Mesodermal cell (in vitro differentiated cells): ENCODE measurements at regions not wholly inside any gene's neighbourhood (a gene's known extent, or its start where the extent isn't known, plus 50 kb on each side); places are given as distances from the start of the nearest gene placed in this dataset.

Experiments used
- H3K27ac ChIP-seq: 2 replicates; pipeline ENCODE4 v1.7.0; 2013; ENCODE audit warnings: mild to moderate bottlenecking, low read depth, low read length, moderate library complexity; ENCODE audit not compliant: severe bottlenecking
- H3K36me3 ChIP-seq: 2 replicates; pipeline ENCODE4 v1.7.1; 2013; ENCODE audit warnings: mild to moderate bottlenecking, low read length, moderate library complexity; ENCODE audit not compliant: control insufficient read depth, insufficient read depth
- H3K4me1 ChIP-seq: one replicate; pipeline ENCODE4 v1.7.1; 2013; ENCODE audit warnings: mild to moderate bottlenecking, low read length; ENCODE audit not compliant: insufficient read depth, control insufficient read depth, poor library complexity, severe bottlenecking
- H3K4me3 ChIP-seq: 2 replicates; pipeline ENCODE4 v1.7.0; 2013; ENCODE audit warnings: low read length, control low read depth, mild to moderate bottlenecking; ENCODE audit not compliant: insufficient read depth, poor library complexity, severe bottlenecking; ENCODE audit errors: extremely low read depth
- H3K9me3 ChIP-seq: 2 replicates; pipeline ENCODE4 v1.7.1; 2013; ENCODE audit warnings: mild to moderate bottlenecking, low read length, moderate library complexity; ENCODE audit not compliant: control insufficient read depth
- WGBS, 2 experiments: methylation state at CpG; one replicate each; pipeline ENCODE4 v1.1.5; 2013; ENCODE audit warnings: missing lambda C conversion rate in 2 of 2; ENCODE audit not compliant: insufficient coverage in 2 of 2; 5-methylcytosine and 5-hydroxymethylcytosine counted together

- 86 to 92% methylated on average over 1 to 2 of the region's 8 CpGs for WGBS, 2 experiments
- no peaks in the 10 kb centered on the region for H3K36me3 ChIP-seq
- H3K27ac ChIP-seq: no peak overlapping the region
- no peaks in the 10 kb centered on the region for H3K9me3 ChIP-seq
- no peak overlapping the region for H3K4me3 ChIP-seq
- H3K4me1 ChIP-seq: no peaks in the 10 kb centered on the region
Measured at GRCh38 chr7:131883196-131883595, 326.8 kb upstream of the PODXL start.

- no peaks in the 10 kb centered on the region for H3K36me3 ChIP-seq
- H3K27ac ChIP-seq: no peak overlapping the region
- H3K4me1 ChIP-seq: no peaks in the 10 kb centered on the region
- no peaks in the 10 kb centered on the region for H3K9me3 ChIP-seq
- no peak overlapping the region for H3K4me3 ChIP-seq
Measured at GRCh38 chr7:131882321-131882720, 325.9 kb upstream of the PODXL start.

GRCh38 chr7:131880078-131880477 lies 323.6 kb upstream of the PODXL start:
- Histone ChIP-seq H3K4me3 (no peak overlapping the region), H3K36me3 (no peaks in the 10 kb centered on the region), H3K4me1 (no peaks in the 10 kb centered on the region), H3K27ac (no peak overlapping the region), H3K9me3 (no peaks in the 10 kb centered on the region)
- WGBS, 2 experiments: 78 to 82% methylated on average over 1 to 2 of the region's 2 CpGs

DNA sequence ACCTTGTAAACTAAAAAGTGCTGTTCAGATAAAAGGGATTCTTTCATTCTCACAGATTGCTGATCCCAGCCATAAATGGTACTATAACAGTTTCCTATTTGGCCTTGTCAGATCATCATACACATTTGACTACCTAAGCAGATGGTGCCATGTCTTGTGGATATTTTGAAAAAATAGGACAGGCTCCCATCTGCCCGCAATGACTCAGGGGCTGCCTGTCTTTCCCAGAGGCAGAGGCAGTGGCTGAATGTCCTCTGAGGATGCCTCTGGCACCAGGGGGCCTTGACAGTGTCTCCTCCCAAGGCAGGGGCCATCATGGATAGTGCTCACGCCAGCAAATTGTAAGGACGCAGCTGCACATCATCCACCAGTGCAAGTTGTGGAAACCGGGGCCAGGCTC lies 323.0 kb upstream of the PODXL start:
- H3K4me1 ChIP-seq: no peaks in the 10 kb centered on the region
- no peaks in the 10 kb centered on the region for H3K9me3 ChIP-seq
- no peak overlapping the region for H3K27ac ChIP-seq
- no peak overlapping the region for H3K4me3 ChIP-seq
- 81 to 87% methylated on average over 2 to 3 of the region's 4 CpGs for WGBS, 2 experiments
- no peaks in the 10 kb centered on the region for H3K36me3 ChIP-seq

DNA sequence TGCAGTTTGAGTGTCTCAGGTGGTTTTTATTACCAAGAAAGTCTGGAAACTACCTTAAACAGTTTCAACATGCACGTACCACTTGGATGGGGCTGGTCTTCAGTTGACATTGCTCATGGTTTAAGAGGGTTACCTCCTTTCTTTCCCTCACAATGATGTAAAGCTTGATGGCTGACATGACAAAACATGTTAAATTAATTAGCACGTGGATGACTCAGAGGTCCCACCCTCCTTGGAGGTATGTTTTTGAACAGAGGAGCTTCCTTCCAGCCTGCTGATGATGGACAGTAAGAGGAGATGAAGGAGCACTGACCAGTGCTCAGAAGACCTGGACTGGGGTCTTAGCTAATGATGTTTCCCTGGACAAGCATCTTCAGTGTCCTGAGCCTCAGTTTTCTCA lies 322.3 kb upstream of the PODXL start:
- Histone ChIP-seq H3K27ac (no peak overlapping the region), H3K9me3 (no peaks in the 10 kb centered on the region), H3K4me1 (no peaks in the 10 kb centered on the region), H3K36me3 (no peaks in the 10 kb centered on the region), H3K4me3 (no peak overlapping the region)
- 56% methylated on average over 1 of the region's 2 CpGs; no CpG with 5 or more reads in 1 of the 2 experiments for WGBS, 2 experiments

- Histone ChIP-seq H3K9me3 (no peaks in the 10 kb centered on the region), H3K4me1 (no peaks in the 10 kb centered on the region), H3K27ac (no peak overlapping the region), H3K36me3 (no peaks in the 10 kb centered on the region), H3K4me3 (no peak overlapping the region)
- WGBS, 2 experiments: 76 to 79% methylated on average over 6 of the region's 6 CpGs
Measured at GRCh38 chr7:131873581-131873980, 317.2 kb upstream of the PODXL start.

DNA sequence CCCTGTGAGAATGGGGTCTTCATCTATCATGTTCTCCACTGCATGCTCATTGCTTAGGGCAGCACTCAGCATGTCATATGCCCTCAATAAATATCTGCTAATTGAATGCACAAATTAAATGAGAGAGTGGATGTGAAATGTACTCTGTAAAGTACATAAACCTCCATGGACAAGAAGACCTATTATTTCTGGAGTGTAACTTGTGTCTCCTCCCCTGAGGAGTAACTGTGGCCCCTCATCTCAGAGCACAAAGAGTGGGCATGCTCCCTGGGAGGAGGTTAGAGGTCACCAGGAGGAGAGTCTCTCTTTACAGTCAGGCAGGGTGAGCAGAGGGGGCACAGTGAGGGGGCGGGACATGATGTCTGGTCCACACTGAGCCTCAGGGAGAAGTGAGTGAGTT lies 313.6 kb upstream of the PODXL start:
- no peaks in the 10 kb centered on the region for H3K9me3 ChIP-seq
- H3K4me1 ChIP-seq: no peaks in the 10 kb centered on the region
- H3K36me3 ChIP-seq: no peaks in the 10 kb centered on the region
- H3K27ac ChIP-seq: no peak overlapping the region
- WGBS, 2 experiments: 85 to 100% methylated on average over 1 of the region's 1 CpG
- no peak overlapping the region for H3K4me3 ChIP-seq

DNA sequence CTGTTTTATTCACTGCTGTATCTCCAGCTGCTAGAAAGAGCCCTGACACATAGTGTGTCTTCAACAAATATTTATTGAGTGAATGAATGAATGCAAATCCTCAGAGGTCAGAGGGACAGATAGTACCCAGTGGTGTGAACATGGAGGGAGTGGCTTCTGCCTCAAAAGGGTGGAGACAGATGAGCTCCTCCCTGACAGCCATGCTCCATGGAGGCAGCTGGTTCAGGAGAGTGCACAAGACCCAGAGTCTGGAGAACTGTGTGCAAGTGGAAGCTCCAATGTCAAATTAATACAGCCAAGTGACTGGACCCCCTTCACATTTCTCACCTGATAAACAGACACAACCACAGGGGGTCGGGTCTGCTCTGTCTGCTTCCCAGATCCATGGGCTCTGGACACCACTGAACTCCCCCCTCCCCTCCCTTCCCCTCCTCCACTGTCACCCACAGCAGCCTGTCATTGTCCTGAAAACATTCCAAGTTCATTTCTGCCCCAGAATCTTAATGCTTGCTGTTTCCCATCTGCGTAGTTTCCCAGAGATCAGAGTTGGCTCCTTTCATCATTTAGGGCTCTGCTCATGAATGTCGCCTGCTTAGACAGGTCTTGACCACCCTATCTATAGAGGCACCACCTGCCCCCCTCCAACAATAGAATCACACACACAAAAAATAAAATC lies 312.9 kb upstream of the PODXL start:
- H3K9me3 ChIP-seq: no peaks in the 10 kb centered on the region
- H3K4me3 ChIP-seq: no peak overlapping the region
- H3K27ac ChIP-seq: no peak overlapping the region
- H3K4me1 ChIP-seq: no peaks in the 10 kb centered on the region
- 72 to 73% methylated on average over 3 of the region's 3 CpGs for WGBS, 2 experiments
- H3K36me3 ChIP-seq: no peaks in the 10 kb centered on the region

- WGBS, 2 experiments: 83% methylated on average over 2 of the region's 4 CpGs; no CpG with 5 or more reads in 1 of the 2 experiments
- no peaks in the 10 kb centered on the region for H3K4me1 ChIP-seq
- no peak overlapping the region for H3K27ac ChIP-seq
- H3K4me3 ChIP-seq: no peak overlapping the region
- no peaks in the 10 kb centered on the region for H3K9me3 ChIP-seq
- no peaks in the 10 kb centered on the region for H3K36me3 ChIP-seq
Measured at GRCh38 chr7:131867461-131867860, 311.0 kb upstream of the PODXL start.

DNA sequence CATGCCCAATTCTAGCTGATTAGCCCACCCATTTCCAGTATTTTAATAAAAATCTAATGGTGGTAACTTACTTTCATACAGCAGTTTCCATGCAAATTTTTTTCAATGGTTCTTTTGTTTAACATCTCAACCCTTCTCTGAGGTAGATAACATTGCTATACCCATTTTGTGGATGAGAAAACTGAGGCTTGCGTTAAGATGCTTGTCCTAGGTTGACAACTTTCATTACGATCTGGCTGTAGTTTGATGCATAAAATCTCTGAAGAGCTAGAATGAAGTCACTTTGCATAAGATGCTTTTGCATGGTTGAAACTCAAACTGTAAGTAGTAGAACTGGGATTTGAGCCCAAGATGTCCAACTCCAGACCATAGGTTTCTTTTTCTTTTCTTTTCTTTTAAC lies 309.5 kb upstream of the PODXL start:
- H3K27ac ChIP-seq: no peak overlapping the region
- WGBS, 2 experiments: 91 to 100% methylated on average over 2 of the region's 2 CpGs
- H3K4me3 ChIP-seq: no peak overlapping the region
- H3K4me1 ChIP-seq: no peaks in the 10 kb centered on the region
- H3K36me3 ChIP-seq: no peaks in the 10 kb centered on the region
- H3K9me3 ChIP-seq: no peaks in the 10 kb centered on the region

DNA sequence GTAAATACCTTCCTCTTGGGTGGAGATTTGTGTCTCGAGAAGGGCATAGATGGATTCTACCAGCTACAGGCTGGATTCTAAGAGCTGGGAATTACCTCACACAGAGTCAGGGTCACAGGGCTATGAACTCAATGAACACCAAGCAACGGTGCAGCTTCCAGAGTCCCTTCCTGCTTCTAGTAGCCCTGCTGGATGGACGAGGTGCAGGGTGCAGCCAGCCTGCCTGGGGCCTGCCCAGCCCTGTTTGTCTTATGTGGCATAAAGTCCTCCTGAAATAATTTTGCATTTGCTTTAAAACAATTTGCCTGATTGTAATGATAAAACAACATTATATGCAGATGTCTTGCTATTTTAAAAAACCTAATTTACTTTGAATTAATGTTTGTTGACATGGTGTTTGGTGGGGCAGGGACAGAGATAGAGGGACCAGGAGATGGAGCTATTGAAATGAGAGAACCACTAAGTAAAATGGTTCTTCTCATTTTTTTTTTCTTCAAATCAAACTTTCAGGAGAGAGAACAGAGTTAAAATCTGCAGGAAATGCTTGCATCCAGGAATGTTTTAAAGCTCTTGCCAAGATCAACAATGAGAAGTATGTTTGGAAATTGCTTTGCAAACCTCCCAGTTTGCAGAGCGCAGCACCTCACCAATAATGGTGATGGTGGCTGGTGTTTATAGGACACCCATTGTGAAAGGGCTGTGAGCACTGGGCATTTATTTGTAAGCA lies 305.4 kb upstream of the PODXL start:
- 81 to 85% methylated on average over 2 to 3 of the region's 4 CpGs for WGBS, 2 experiments
- Histone ChIP-seq H3K27ac (no peak overlapping the region), H3K4me3 (no peak overlapping the region), H3K9me3 (no peaks in the 10 kb centered on the region), H3K4me1 (no peaks in the 10 kb centered on the region), H3K36me3 (no peaks in the 10 kb centered on the region)
